Neural crest cell (in vitro differentiated cells): ENCODE measurements at regions not wholly inside any gene's neighbourhood (a gene's known extent, or its start where the extent isn't known, plus 50 kb on each side); places are given as distances from the start of the nearest gene placed in this dataset.

Source experiments
- DNase-seq: peaks from one replicate; pipeline ENCODE4 v3.0.0; 2021; ENCODE audit warnings: low read depth, mixed read lengths, low spot score
- H3K27ac Mint-ChIP-seq: one replicate; pipeline ENCODE4 v1.8.0; 2021; ENCODE audit warnings: mild to moderate bottlenecking, mixed read lengths; ENCODE audit not compliant: unreplicated experiment
- H3K27me3 Mint-ChIP-seq: 2 replicates; pipeline ENCODE4 v1.8.0; 2021; ENCODE audit warnings: low read depth, mild to moderate bottlenecking, mixed read lengths
- H3K36me3 Mint-ChIP-seq: 2 replicates; pipeline ENCODE4 v1.8.0; 2021; ENCODE audit warnings: low read depth, mild to moderate bottlenecking, mixed read lengths
- H3K4me1 Mint-ChIP-seq: 2 replicates; pipeline ENCODE4 v1.8.0; 2021; ENCODE audit warnings: mixed read lengths
- H3K4me3 Mint-ChIP-seq: one replicate; pipeline ENCODE4 v1.8.0; 2021; ENCODE audit warnings: mild to moderate bottlenecking, mixed read lengths
- H3K9me3 Mint-ChIP-seq: 2 replicates; pipeline ENCODE4 v1.8.0; 2021; ENCODE audit warnings: mixed read lengths
- TF ChIP-seq, protein P1 (sequence below): fragments of 200-600 bp; sonication (generic); conservative IDR thresholded peaks from 2 replicates; pipeline ENCODE4 v1.5.0; 2021; ENCODE audit warnings: antibody characterized with exemption, mild to moderate bottlenecking

DNA sequence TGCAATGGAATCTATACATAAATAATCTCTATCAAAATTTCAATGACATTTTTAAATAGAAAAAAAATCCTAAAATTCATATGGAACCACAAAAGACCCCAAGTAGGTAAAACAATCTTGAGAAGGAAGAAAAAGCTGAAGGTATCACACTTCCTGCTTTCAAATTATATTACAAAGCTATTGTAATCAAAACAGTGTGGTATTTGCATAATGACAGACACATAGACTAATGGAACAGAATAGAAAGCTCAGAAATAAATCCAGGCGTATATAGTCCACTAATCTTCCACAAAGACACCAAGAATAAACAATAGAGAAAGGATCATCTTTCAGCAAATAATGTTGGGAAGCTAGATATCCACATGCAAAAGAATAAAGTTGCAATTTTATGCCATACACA is 699.8 kb upstream of the ID2 start:
- H3K36me3 Mint-ChIP-seq: peaks cover 2% of the 10 kb centered on the region
- H3K9me3 Mint-ChIP-seq: peaks cover 11% of the 10 kb centered on the region
- no peak overlapping the region for H3K27ac Mint-ChIP-seq
- no peak for DNase-seq
- H3K4me1 Mint-ChIP-seq: peaks cover 9% of the 10 kb centered on the region
- H3K27me3 Mint-ChIP-seq: no peaks in the 10 kb centered on the region
- TF ChIP-seq, protein P1, sequence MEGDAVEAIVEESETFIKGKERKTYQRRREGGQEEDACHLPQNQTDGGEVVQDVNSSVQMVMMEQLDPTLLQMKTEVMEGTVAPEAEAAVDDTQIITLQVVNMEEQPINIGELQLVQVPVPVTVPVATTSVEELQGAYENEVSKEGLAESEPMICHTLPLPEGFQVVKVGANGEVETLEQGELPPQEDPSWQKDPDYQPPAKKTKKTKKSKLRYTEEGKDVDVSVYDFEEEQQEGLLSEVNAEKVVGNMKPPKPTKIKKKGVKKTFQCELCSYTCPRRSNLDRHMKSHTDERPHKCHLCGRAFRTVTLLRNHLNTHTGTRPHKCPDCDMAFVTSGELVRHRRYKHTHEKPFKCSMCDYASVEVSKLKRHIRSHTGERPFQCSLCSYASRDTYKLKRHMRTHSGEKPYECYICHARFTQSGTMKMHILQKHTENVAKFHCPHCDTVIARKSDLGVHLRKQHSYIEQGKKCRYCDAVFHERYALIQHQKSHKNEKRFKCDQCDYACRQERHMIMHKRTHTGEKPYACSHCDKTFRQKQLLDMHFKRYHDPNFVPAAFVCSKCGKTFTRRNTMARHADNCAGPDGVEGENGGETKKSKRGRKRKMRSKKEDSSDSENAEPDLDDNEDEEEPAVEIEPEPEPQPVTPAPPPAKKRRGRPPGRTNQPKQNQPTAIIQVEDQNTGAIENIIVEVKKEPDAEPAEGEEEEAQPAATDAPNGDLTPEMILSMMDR: no peak
- H3K4me3 Mint-ChIP-seq: no peak overlapping the region

DNA sequence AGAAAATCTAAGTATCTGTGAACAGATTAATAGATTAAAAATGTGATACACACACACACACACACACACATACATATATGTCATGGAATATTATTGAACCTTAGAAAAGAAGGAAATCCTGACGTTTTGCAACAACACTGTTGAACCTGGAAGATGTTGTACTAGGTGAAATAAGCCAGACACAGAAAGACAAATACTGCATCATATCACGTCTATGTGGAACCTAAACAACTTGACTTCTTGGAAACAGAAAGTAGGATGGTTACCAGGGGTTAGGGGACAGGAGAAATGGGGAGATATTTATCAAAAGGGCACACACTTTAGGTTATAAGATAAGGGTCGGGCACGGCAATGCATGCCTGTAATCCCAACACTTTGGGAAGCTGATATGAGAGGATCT is 698.4 kb upstream of the ID2 start:
- DNase-seq: no peak
- no peaks in the 10 kb centered on the region for H3K4me1 Mint-ChIP-seq
- H3K4me3 Mint-ChIP-seq: no peak overlapping the region
- no peak overlapping the region for H3K27ac Mint-ChIP-seq
- TF ChIP-seq, protein P1: no peak
- H3K27me3 Mint-ChIP-seq: no peaks in the 10 kb centered on the region
- H3K36me3 Mint-ChIP-seq: peaks cover 2% of the 10 kb centered on the region
- peaks cover 13% of the 10 kb centered on the region for H3K9me3 Mint-ChIP-seq

DNA sequence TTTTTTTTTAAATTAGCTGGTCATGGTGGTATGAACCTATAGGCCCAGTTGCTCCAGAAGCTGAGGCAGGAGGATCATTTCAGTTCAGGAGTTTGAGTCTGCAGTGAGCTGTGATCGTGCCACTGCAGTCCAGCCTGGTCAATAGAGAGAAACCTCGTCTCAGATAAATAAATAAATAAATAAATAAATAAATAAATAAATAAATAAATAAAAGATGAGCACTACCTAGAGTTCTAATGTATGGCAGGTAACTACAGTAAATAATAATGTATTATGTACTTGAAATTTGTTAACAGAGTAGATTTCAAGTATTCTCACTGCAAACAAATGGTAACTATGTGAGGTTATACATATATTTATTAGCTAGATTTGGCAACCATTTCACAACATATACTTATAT is 697.9 kb upstream of the ID2 start:
- peaks cover 13% of the 10 kb centered on the region for H3K9me3 Mint-ChIP-seq
- no peak for DNase-seq
- H3K36me3 Mint-ChIP-seq: peaks cover 2% of the 10 kb centered on the region
- H3K27me3 Mint-ChIP-seq: no peaks in the 10 kb centered on the region
- no peak overlapping the region for H3K4me3 Mint-ChIP-seq
- TF ChIP-seq, protein P1: no peak
- no peaks in the 10 kb centered on the region for H3K4me1 Mint-ChIP-seq
- H3K27ac Mint-ChIP-seq: no peak overlapping the region

DNA sequence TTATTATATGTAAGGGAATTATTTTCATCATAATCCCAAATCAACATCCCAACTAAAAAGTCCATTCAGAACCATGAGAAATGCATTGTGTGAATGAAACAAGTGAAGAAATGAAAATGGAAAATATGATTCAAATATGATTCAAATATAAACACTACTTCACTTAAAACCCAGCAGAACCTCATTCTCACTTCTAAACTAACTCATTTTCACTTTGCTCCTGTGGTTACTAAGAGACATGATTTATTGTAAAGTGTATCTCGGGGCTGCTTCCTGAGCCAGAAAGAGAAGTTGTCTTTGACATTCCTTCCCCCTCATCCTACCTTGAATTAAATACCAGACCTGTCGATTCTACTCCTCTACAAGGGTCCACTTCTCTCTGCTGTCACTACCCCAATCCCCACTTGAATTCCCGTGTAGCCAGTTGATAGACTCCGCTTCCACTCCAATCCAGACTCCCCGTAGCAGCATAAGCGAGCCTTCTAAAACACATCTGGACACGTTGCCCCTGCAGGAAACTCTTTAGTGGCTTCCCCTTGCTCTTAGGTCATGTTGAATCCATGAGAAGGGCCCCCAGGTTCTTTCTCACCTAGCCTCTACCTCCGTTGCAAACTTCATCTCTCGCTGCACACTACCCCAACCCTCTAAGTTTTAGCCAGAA is 697.0 kb upstream of the ID2 start:
- Mint-ChIP-seq H3K9me3 (peaks cover 13% of the 10 kb centered on the region), H3K27ac (no peak overlapping the region), H3K27me3 (no peaks in the 10 kb centered on the region), H3K36me3 (peaks cover 2% of the 10 kb centered on the region), H3K4me1 (no peaks in the 10 kb centered on the region), H3K4me3 (no peak overlapping the region)
- no peak for DNase-seq
- TF ChIP-seq, protein P1: no peak

DNA sequence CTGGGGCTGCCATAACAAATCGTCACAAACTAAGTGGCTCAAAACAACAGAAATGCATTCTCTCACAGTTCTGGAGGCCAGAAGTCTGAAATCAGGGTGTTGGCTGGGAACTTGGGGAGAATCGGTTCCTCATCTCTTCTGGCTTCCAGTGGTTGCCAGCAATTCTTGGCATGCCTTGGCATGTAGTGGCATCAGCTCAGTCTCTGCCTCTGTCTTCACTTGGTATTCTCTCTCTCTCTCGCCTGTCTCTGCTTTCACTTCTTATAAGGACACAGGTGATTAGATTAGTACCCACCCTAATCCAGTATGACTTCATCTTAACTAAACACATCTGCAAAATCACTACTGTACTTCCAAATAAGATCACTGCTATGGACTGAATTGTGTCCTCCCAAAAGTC is 695.4 kb upstream of the ID2 start:
- H3K36me3 Mint-ChIP-seq: peaks cover 2% of the 10 kb centered on the region
- DNase-seq: no peak
- no peaks in the 10 kb centered on the region for H3K27me3 Mint-ChIP-seq
- no peak overlapping the region for H3K4me3 Mint-ChIP-seq
- H3K4me1 Mint-ChIP-seq: no peaks in the 10 kb centered on the region
- no peak overlapping the region for H3K27ac Mint-ChIP-seq
- TF ChIP-seq, protein P1: no peak
- H3K9me3 Mint-ChIP-seq: peaks cover 13% of the 10 kb centered on the region

DNA sequence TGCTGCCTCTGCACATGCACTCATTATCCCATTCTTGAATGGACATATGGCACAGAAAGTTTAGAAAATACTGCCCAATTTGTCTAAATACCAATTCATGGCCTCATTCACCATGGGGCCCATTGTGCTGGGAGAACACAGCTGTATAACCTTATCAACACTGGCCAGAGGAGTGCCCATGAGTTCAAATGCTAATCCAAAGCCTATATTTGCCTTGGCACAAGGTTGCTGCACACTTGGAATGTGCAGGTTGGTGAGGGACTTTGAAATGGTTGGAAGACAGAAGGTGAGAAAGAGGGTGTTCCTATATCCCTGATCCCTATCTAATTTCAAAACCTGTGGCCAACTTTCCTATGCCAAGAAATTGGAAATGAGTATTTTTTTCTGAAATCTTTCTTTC is 693.9 kb upstream of the ID2 start:
- TF ChIP-seq, protein P1: no peak
- Mint-ChIP-seq H3K4me3 (no peak overlapping the region), H3K27me3 (no peaks in the 10 kb centered on the region), H3K36me3 (no peaks in the 10 kb centered on the region), H3K27ac (no peak overlapping the region), H3K9me3 (peaks cover 10% of the 10 kb centered on the region), H3K4me1 (no peaks in the 10 kb centered on the region)
- no peak for DNase-seq
